ENCODE measurements at regions not wholly inside any gene's neighbourhood (a gene's known extent, or its start where the extent isn't known, plus 50 kb on each side); places are given as distances from the start of the nearest gene placed in this dataset.

- TF ChIP-seq, protein P1, sequence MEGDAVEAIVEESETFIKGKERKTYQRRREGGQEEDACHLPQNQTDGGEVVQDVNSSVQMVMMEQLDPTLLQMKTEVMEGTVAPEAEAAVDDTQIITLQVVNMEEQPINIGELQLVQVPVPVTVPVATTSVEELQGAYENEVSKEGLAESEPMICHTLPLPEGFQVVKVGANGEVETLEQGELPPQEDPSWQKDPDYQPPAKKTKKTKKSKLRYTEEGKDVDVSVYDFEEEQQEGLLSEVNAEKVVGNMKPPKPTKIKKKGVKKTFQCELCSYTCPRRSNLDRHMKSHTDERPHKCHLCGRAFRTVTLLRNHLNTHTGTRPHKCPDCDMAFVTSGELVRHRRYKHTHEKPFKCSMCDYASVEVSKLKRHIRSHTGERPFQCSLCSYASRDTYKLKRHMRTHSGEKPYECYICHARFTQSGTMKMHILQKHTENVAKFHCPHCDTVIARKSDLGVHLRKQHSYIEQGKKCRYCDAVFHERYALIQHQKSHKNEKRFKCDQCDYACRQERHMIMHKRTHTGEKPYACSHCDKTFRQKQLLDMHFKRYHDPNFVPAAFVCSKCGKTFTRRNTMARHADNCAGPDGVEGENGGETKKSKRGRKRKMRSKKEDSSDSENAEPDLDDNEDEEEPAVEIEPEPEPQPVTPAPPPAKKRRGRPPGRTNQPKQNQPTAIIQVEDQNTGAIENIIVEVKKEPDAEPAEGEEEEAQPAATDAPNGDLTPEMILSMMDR (IDR thresholded peaks at IDR 0.05) = no peak
- TF ChIP-seq EP300 (IDR thresholded peaks at IDR 0.05) = no peak
- no peak for TF ChIP-seq ELK1 (IDR thresholded peaks at IDR 0.05; ENCODE audit: low read depth, low read length)
- no peak for TF ChIP-seq PHF8 (IDR thresholded peaks at IDR 0.05; ENCODE audit: borderline replicate concordance, low read depth)
- no peak for TF ChIP-seq RAD21 (conservative IDR thresholded peaks at IDR 0.05 in 1 of 2, IDR thresholded peaks at IDR 0.05 in 1 of 2)
- TF ChIP-seq, protein P2, sequence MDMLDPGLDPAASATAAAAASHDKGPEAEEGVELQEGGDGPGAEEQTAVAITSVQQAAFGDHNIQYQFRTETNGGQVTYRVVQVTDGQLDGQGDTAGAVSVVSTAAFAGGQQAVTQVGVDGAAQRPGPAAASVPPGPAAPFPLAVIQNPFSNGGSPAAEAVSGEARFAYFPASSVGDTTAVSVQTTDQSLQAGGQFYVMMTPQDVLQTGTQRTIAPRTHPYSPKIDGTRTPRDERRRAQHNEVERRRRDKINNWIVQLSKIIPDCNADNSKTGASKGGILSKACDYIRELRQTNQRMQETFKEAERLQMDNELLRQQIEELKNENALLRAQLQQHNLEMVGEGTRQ (IDR thresholded peaks at IDR 0.05) = no peak
Measured at GRCh38 chr5:25707093-25707492, 1062.3 kb upstream of the CDH10 start.
